Cardiac muscle cell (in vitro differentiated cells and primary cell): ENCODE measurements at regions not wholly inside any gene's neighbourhood (a gene's known extent, or its start where the extent isn't known, plus 50 kb on each side); places are given as distances from the start of the nearest gene placed in this dataset.

Experiments
- DNase-seq, 2 donors: peaks; one replicate each; pipeline versions ENCODE4 v3.0.0 to v3.0.0-alpha.2; 2010 to 2017; ENCODE audit warnings: low read depth in 1 of 2, low spot score in 1 of 2
- H3K27ac ChIP-seq: fragments of 200-600 bp; sonication (generic); 2 replicates; pipeline ENCODE4 v1.5.1; 2016
- H3K27me3 ChIP-seq: fragments of 200-600 bp; sonication (generic); 2 replicates; pipeline ENCODE4 v1.6.0; 2016; ENCODE audit warnings: control low read depth
- H3K36me3 ChIP-seq: fragments of 200-600 bp; sonication (generic); 2 replicates; pipeline ENCODE4 v1.5.1; 2016; ENCODE audit warnings: control low read depth
- H3K4me1 ChIP-seq: fragments of 200-600 bp; sonication (generic); 2 replicates; pipeline ENCODE4 v1.8.1; 2017; ENCODE audit warnings: low read depth, mild to moderate bottlenecking, mixed run types
- H3K4me3 ChIP-seq: fragments of 200-600 bp; sonication (generic); 2 replicates; pipeline ENCODE4 v1.5.1; 2016; ENCODE audit warnings: mild to moderate bottlenecking
- H3K9me3 ChIP-seq: fragments of 200-600 bp; sonication (generic); 2 replicates; pipeline ENCODE4 v1.5.1; 2017; ENCODE audit warnings: low read depth, mild to moderate bottlenecking, control low read depth
- CTCF ChIP-seq: IDR thresholded peaks from 2 replicates; pipeline ENCODE4 v1.5.1; 2012; ENCODE audit warnings: low read depth, mild to moderate bottlenecking, low read length

DNA sequence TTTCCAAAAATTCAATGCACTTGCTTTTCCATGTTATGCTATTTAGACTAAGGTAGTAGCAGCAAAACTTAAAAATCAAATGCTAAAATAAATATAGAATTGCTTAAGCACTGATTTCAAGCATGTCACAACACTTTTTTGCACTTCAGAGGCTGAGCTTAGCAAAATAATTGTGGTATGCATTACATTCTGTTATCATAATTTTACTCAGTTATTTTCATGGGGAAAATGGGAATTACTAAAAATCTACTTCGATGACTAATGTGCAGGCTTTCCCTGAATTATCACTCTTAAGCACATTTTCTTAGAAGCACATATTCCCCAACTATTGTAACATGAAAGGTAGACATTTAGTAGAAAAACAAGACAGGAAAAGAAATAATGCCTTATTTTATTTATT lies 322.4 kb upstream of the CBLB start:
- Histone ChIP-seq H3K9me3 (no peaks in the 10 kb centered on the region), H3K27me3 (no peaks in the 10 kb centered on the region)

DNA sequence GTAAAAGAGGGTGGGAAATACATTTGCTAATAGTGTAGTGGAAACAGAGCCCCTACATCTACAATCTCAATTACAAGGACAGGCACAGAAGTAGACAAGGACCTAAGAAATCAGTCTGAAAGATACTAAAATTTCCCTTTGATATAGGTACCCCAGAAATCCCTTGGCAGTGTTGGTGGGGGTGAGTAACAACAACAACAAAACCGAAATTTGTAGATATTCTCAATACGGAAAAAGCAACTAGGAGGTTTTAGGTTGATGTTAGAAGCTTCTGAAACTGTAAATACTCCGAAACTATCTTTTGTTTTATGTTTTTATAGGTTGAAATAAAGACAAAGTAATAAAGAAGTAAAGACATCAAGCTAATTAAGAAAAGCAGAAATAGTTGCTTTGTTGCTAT lies 323.1 kb upstream of the CBLB start:
- DNase-seq = no peak
- H3K27me3 ChIP-seq = no peaks in the 10 kb centered on the region
- H3K4me1 ChIP-seq = no peaks in the 10 kb centered on the region
- H3K4me3 ChIP-seq = no peak overlapping the region
- no peak for TF ChIP-seq CTCF
- no peaks in the 10 kb centered on the region for H3K36me3 ChIP-seq
- H3K27ac ChIP-seq = no peak overlapping the region
- no peaks in the 10 kb centered on the region for H3K9me3 ChIP-seq

More for the DNA sequence above, 322.4 kb upstream of the CBLB start:
- DNase-seq = peak in 1 of 2 donors; percentile 33
- no peak overlapping the region for H3K27ac ChIP-seq
- no peaks in the 10 kb centered on the region for H3K4me1 ChIP-seq
- H3K36me3 ChIP-seq = no peaks in the 10 kb centered on the region
- no peak overlapping the region for H3K4me3 ChIP-seq
- TF ChIP-seq CTCF = no peak

DNA sequence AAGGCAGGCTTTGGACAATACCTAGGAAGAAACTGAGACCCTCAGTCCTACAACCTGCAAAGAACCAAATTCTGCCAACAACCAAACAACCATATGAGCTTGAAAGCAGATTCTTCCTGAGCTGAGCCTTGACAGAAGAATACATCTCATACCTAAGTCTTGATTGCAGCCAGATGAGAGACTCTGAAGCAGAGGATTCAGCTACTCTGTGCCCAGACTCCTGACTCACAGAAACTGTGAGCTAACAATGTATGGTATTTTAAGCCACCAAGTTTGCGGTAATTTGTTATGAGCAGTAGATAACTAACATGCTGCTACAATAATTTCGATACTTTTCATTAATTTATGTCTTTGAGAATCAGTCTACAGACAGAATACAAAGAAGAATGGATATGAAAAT lies 325.1 kb upstream of the CBLB start:
- Histone ChIP-seq H3K4me3 (no peak overlapping the region), H3K27ac (no peak overlapping the region), H3K36me3 (no peaks in the 10 kb centered on the region), H3K27me3 (no peaks in the 10 kb centered on the region), H3K4me1 (no peaks in the 10 kb centered on the region), H3K9me3 (no peaks in the 10 kb centered on the region)
- no peak for DNase-seq
- no peak for TF ChIP-seq CTCF

DNA sequence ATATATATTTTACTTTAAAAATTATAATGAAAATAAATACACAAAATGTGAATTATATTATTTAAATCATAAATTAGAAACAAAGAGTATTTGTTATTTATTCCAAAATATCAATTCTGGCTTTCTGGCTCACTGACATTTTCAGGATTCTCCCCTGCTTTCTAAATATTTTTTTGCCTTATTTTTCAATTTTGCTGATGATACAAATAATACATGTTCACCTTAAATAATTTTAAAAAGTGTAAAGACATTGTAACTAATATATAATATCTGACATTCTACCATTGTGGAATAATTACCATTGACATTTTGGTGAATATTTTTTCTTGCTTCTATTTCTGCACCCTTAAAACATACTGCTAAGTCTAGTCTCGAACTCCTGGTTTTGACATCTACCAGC lies 325.9 kb upstream of the CBLB start:
- no peaks in the 10 kb centered on the region for H3K36me3 ChIP-seq

DNA sequence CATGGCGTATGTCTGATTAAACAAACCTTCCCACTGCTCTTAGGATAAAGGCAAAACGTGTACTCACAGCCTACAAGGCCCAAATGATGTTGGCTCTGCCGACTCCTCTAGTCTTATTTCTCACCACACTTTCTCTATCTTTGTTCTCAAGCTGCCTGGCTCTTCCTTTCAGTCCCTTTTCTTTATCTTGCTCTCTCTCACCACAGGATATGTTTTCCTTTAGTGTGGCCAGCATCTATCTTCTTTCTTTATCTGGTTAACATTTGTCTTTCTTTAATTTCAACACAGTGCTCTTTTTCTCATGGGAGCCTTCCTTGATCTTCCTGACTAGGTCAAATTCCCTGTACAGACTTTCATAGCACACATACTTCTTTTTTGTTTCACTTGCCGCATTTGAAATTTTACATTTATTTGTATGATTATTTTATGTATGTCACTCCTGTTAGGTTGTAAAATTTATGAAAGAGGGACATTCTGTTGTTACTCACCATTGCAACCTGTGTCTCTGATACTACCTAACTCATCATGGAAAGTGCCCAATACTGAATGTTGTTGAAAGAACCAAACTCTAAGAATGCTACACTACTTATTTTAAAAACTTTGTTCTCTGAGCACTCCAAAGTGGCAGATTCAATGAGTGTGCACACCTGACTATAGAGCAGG lies 328.9 kb upstream of the CBLB start:
- no peaks in the 10 kb centered on the region for H3K27me3 ChIP-seq
- H3K9me3 ChIP-seq = no peaks in the 10 kb centered on the region
- H3K36me3 ChIP-seq = no peaks in the 10 kb centered on the region
- DNase-seq = peak in 1 of 2 donors; percentile 59
- no peak overlapping the region for H3K27ac ChIP-seq
- TF ChIP-seq CTCF = no peak
- H3K4me1 ChIP-seq = no peaks in the 10 kb centered on the region
- H3K4me3 ChIP-seq = no peak overlapping the region

More for the DNA sequence above, 325.9 kb upstream of the CBLB start:
- H3K4me3 ChIP-seq = no peak overlapping the region
- no peak overlapping the region for H3K27ac ChIP-seq
- H3K9me3 ChIP-seq = no peaks in the 10 kb centered on the region
- no peak for TF ChIP-seq CTCF
- no peaks in the 10 kb centered on the region for H3K27me3 ChIP-seq
- no peak for DNase-seq
- H3K4me1 ChIP-seq = no peaks in the 10 kb centered on the region
